ENCODE measurements at regions not wholly inside any gene's neighbourhood (a gene's known extent, or its start where the extent isn't known, plus 50 kb on each side); places are given as distances from the start of the nearest gene placed in this dataset.
"Not testable (repeated sequence)": the region's sequence is repeated elsewhere in the genome, so short reads cannot be mapped to it uniquely, and the experiment has no call there.

- not testable (repeated sequence) for DNase-seq
Measured at GRCh38 chrX:40362291-40362690, 218.5 kb upstream of the ATP6AP2 start.

- no peak for DNase-seq
Measured at GRCh38 chrX:40360557-40360956, 220.2 kb upstream of the ATP6AP2 start.

GRCh38 chrX:40359593-40359992, 221.2 kb upstream of the ATP6AP2 start:
- no peak for DNase-seq

GRCh38 chrX:40358994-40359393, 221.8 kb upstream of the ATP6AP2 start:
- no peak for DNase-seq

- DNase-seq, result no peak
Measured at GRCh38 chrX:40349251-40349650, 231.5 kb upstream of the ATP6AP2 start.

- no peak for DNase-seq
Measured at GRCh38 chrX:40346379-40346778, 234.4 kb upstream of the ATP6AP2 start.

- DNase-seq, result no peak
Measured at GRCh38 chrX:40343319-40343718, 237.5 kb upstream of the ATP6AP2 start.

- DNase-seq, result no peak
Measured at GRCh38 chrX:40340116-40340515, 240.7 kb upstream of the ATP6AP2 start.

GRCh38 chrX:40333344-40333743, 235.6 kb upstream of the BCOR start:
- no peak for DNase-seq

- DNase-seq, result no peak
Measured at GRCh38 chrX:40331762-40332161, 234.0 kb upstream of the BCOR start.

- no peak for DNase-seq
Measured at GRCh38 chrX:40331353-40331752, 233.6 kb upstream of the BCOR start.

GRCh38 chrX:40329616-40330015, 231.9 kb upstream of the BCOR start:
- DNase-seq, result no peak

GRCh38 chrX:40327085-40327484, 229.3 kb upstream of the BCOR start:
- no peak for DNase-seq

- no peak for DNase-seq
Measured at GRCh38 chrX:40326186-40326965, 228.6 kb upstream of the BCOR start.

- DNase-seq, result no peak
Measured at GRCh38 chrX:40325161-40325560, 227.4 kb upstream of the BCOR start.

GRCh38 chrX:40323977-40324376, 226.2 kb upstream of the BCOR start:
- no peak for DNase-seq

- no peak for DNase-seq
Measured at GRCh38 chrX:40320819-40321218, 223.1 kb upstream of the BCOR start.

- no peak for DNase-seq
Measured at GRCh38 chrX:40318801-40319200, 221.0 kb upstream of the BCOR start.

- DNase-seq, result no peak
Measured at GRCh38 chrX:40318076-40318475, 220.3 kb upstream of the BCOR start.

- DNase-seq, result no peak
Measured at GRCh38 chrX:40316502-40316901, 218.7 kb upstream of the BCOR start.

GRCh38 chrX:40314070-40314469, 216.3 kb upstream of the BCOR start:
- no peak for DNase-seq

- DNase-seq, result no peak
Measured at GRCh38 chrX:40313269-40313668, 215.5 kb upstream of the BCOR start.

GRCh38 chrX:40310447-40310846, 212.7 kb upstream of the BCOR start:
- no peak for DNase-seq

- DNase-seq, result no peak
Measured at GRCh38 chrX:40310016-40310415, 212.3 kb upstream of the BCOR start.

GRCh38 chrX:40307871-40308270, 210.1 kb upstream of the BCOR start:
- DNase-seq, result no peak

Measured in hematopoietic multipotent progenitor cell treated with erythropoietin and hydrocortisone succinate and interleukin-3 and kit ligand, for 8 days (in vitro differentiated cells).